GM20000 (cell line): ENCODE measurements at regions not wholly inside any gene's neighbourhood (a gene's known extent, or its start where the extent isn't known, plus 50 kb on each side); places are given as distances from the start of the nearest gene placed in this dataset.

Source experiments
- DNase-seq: peaks from one replicate; pipeline ENCODE4 v3.0.0; 2012; ENCODE audit warnings: low spot score
- CTCF ChIP-seq: IDR thresholded peaks from 2 replicates; pipeline ENCODE4 v1.5.1; 2012; ENCODE audit warnings: mild to moderate bottlenecking, control low read depth; ENCODE audit errors: extremely low read depth, missing control alignments

GRCh38 chr4:180566492-180566891 lies 1676.7 kb upstream of the TENM3 start:
- no peak for DNase-seq
- TF ChIP-seq CTCF = no peak

DNA sequence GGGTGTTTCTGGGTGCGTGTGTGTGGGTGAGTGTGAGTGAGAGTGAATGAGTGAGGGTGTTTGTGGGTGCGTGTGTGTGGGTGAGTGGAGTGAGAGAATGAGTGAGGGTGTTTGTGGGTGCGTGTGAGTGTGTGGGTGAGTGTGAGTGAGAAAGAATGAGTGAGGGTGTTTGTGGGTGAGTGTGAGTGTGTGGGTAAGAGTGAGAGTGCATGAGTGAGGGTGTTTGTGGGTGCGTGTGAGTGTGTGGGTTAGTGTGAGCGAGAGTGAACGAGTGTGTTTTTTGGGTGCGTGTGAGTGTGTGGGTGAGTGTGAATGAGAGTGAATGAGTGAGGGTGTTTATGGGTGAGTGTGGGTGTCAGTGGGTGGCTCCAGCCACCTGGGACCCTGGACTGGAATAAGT lies 1676.1 kb upstream of the TENM3 start:
- DNase-seq = no peak
- TF ChIP-seq CTCF = no peak

- DNase-seq = no peak
- no peak for TF ChIP-seq CTCF
These were observed 1671.6 kb upstream of the TENM3 start for GRCh38 chr4:180571516-180572055.

- DNase-seq = no peak
- no peak for TF ChIP-seq CTCF
These were observed 1665.0 kb upstream of the TENM3 start for GRCh38 chr4:180578175-180578574.

GRCh38 chr4:180581061-180581460 lies 1662.1 kb upstream of the TENM3 start:
- TF ChIP-seq CTCF = no peak

DNA sequence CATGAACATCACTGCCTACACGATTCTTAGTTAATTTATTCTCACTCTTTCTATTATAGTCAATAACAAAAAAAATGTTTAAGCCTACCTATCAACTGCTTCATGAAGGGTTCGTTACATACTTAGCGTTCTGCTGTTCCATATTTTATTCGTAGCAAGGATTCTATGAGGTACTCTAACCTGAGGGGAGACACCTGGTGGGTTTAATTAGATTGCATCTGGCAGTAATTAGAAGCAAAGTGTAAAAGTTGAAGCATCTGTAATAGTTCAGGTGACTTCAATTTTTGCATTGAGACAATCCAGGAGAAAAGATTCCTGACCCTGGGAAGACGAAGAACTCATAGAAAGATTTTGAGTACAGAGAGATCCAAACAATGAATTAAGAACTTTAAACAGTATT lies 1655.8 kb upstream of the TENM3 start:
- TF ChIP-seq CTCF = no peak

More at GRCh38 chr4:180581061-180581460, 1662.1 kb upstream of the TENM3 start:
- DNase-seq = no peak

GRCh38 chr4:180589575-180589974 lies 1653.6 kb upstream of the TENM3 start:
- TF ChIP-seq CTCF = no peak

More for the DNA sequence above, 1655.8 kb upstream of the TENM3 start:
- no peak for DNase-seq

More at GRCh38 chr4:180589575-180589974, 1653.6 kb upstream of the TENM3 start:
- no peak for DNase-seq
